ENCODE measurements at regions not wholly inside any gene's neighbourhood (a gene's known extent, or its start where the extent isn't known, plus 50 kb on each side); places are given as distances from the start of the nearest gene placed in this dataset.

- TF ChIP-seq, protein P1, sequence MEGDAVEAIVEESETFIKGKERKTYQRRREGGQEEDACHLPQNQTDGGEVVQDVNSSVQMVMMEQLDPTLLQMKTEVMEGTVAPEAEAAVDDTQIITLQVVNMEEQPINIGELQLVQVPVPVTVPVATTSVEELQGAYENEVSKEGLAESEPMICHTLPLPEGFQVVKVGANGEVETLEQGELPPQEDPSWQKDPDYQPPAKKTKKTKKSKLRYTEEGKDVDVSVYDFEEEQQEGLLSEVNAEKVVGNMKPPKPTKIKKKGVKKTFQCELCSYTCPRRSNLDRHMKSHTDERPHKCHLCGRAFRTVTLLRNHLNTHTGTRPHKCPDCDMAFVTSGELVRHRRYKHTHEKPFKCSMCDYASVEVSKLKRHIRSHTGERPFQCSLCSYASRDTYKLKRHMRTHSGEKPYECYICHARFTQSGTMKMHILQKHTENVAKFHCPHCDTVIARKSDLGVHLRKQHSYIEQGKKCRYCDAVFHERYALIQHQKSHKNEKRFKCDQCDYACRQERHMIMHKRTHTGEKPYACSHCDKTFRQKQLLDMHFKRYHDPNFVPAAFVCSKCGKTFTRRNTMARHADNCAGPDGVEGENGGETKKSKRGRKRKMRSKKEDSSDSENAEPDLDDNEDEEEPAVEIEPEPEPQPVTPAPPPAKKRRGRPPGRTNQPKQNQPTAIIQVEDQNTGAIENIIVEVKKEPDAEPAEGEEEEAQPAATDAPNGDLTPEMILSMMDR (IDR thresholded peaks at IDR 0.05; ENCODE audit: control insufficient read depth, insufficient read depth, low read depth, low read length, missing control alignments), result no peak
- no peak overlapping the region for H3K4me3 ChIP-seq (ENCODE audit: control insufficient read depth, low read depth, low read length)
- DNase-seq (ENCODE audit: low read depth), result no peak
These were observed 282.5 kb upstream of the TMPO start for GRCh38 chr12:98232753-98233390.

GRCh38 chr12:98235301-98235700, 280.1 kb upstream of the TMPO start:
- no peak overlapping the region for H3K4me3 ChIP-seq (ENCODE audit: control insufficient read depth, low read depth, low read length)

DNA sequence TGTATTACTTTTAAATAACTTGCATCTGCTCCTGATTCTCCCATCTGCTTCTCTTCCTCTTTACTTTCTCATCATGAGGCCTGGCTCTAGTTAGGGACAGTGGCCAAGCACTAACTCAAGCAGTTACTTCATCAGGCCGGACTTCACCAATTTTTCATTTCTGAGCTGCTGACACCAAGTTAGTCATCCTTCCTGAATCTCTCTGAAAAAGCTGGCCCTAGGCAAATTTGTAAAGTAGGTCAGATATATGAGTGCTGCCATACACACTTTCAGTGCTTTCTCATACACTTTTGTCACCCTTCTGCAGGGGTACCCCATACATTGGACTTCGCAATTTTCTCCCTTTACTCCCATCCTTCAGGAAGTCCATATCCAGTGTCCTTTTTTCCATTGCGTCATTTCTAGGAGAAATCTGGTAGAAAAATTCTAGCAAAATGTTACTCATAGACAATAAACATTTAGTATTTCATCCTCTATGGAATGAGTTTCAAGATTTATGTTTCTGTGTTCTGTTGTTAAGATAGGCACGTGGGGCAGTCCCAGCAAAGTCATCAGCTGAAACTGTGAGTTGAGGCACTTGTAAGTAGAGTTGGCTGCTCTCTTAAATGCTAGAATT, 276.8 kb upstream of the TMPO start:
- peak; percentile 31 for DNase-seq (ENCODE audit: low read depth)
- H3K4me3 ChIP-seq (ENCODE audit: control insufficient read depth, low read depth, low read length), result no peak overlapping the region
- TF ChIP-seq, protein P1 (IDR thresholded peaks at IDR 0.05; ENCODE audit: control insufficient read depth, insufficient read depth, low read depth, low read length, missing control alignments), result no peak

More at GRCh38 chr12:98235301-98235700, 280.1 kb upstream of the TMPO start:
- TF ChIP-seq, protein P1 (IDR thresholded peaks at IDR 0.05; ENCODE audit: control insufficient read depth, insufficient read depth, low read depth, low read length, missing control alignments), result no peak
- no peak for DNase-seq (ENCODE audit: low read depth)

DNA sequence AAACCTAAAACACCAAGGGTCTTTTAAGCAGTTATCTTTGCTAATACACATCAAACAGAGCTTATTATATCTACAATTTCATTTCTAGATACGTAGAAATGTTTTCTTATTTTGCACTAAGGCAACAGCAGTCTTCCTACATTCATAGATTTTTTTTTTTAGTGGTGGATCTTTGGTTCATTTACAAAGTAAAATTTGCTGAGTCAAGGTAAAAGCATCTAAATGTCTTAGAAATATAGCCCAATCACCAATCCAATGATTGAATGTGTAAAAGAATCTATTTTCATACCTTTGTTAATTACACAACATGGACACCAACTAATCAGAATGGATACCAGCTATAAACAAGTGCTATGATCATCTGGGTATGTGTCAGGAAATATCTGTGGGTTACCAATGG, 272.2 kb upstream of the TMPO start:
- no peak for DNase-seq (ENCODE audit: low read depth)
- TF ChIP-seq, protein P1 (IDR thresholded peaks at IDR 0.05; ENCODE audit: control insufficient read depth, insufficient read depth, low read depth, low read length, missing control alignments), result no peak

DNA sequence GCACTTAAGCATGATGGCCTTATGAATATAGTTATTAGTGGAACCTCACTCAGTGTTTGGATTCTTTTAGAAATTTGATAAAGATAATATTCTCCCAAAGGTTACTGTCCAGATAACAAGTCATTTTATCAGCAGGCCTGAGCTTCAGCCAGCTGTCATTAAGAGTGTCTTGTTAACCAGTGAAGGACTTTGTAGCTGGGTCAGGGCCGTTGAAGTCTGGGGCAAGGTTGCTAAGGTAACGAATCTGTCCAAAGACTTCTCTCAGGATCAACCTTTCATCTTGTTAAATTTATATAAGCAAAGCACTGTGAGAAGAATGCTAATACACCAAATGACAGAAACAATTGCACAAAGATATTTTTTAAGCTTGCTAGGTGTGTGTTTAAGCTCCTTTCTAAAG, 271.3 kb upstream of the TMPO start:
- TF ChIP-seq, protein P1 (IDR thresholded peaks at IDR 0.05; ENCODE audit: control insufficient read depth, insufficient read depth, low read depth, low read length, missing control alignments), result no peak
- no peak for DNase-seq (ENCODE audit: low read depth)
- H3K4me3 ChIP-seq (ENCODE audit: control insufficient read depth, low read depth, low read length), result no peak overlapping the region

More for the DNA sequence above, 272.2 kb upstream of the TMPO start:
- no peak overlapping the region for H3K4me3 ChIP-seq (ENCODE audit: control insufficient read depth, low read depth, low read length)

DNA sequence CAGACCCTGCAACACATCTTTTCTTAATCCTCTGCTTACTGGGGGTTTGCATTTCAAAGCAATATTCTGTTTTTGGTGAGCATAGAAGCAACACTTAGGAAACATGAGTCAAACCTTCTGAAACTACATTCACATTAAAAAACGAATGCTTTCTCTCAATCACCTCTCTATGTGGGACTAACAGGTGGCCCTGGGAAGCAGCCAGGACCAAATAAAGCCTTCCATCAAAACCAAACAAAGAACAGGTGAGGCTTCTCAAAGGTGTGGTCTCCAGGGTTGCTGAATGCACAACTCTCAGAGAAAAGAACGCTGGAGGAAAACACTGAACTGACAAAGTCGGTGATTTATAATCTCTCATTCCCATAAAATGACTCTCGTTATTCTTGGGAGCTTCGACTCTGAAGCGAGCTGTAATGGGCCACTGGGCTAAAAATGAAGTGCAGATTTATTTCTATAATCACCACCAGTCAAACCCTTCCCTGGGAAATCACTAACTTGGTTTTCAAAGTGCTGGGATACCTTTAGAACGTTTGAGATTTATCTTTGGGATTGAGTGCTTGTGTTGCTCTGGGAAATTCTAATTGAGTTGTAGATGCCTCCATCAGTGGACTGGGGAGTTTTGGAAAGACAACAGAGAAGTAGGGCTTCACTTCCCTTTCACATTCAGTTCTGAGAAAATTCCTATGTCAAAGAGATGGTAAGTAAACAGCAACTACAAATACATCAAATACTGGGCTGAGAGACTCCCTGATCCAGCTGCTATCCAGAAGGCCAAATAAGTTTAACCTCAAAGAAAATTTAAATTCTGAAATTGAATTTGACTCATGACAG, 262.0 kb upstream of the TMPO start:
- no peak for DNase-seq (ENCODE audit: low read depth)
- TF ChIP-seq, protein P1 (IDR thresholded peaks at IDR 0.05; ENCODE audit: control insufficient read depth, insufficient read depth, low read depth, low read length, missing control alignments), result no peak
- H3K4me3 ChIP-seq (ENCODE audit: control insufficient read depth, low read depth, low read length), result no peak overlapping the region
